Esophagus squamous epithelium (tissue), 4 donors: ENCODE measurements at regions not wholly inside any gene's neighbourhood (a gene's known extent, or its start where the extent isn't known, plus 50 kb on each side); places are given as distances from the start of the nearest gene placed in this dataset.

Experiments used
- CTCF ChIP-seq, 6 experiments: fragments of 450-650 bp in 4 of 6; fragments of 200-600 bp in 2 of 6; sonication (generic) in 2 of 6; IDR thresholded peaks; one replicate each; pipeline ENCODE4 v1.5.1; 2016 to 2019; ENCODE audit warnings: antibody characterized with exemption in 6 of 6, mild to moderate bottlenecking in 4 of 6, moderate library complexity in 4 of 6
- POLR2A ChIP-seq, 4 donors: fragments of 450-650 bp; IDR thresholded peaks; one replicate each; pipeline ENCODE4 v1.6.1; 2017; ENCODE audit warnings: antibody characterized with exemption in 4 of 4, mild to moderate bottlenecking in 4 of 4, moderate library complexity in 3 of 4

- no peak for TF ChIP-seq CTCF (IDR thresholded peaks at IDR 0.05)
- TF ChIP-seq POLR2A (IDR thresholded peaks at IDR 0.05) = no peak
Observed at GRCh38 chr6:94498099-94498498, 1078.7 kb upstream of the EPHA7 start.
